Panc1 (cell line): ENCODE measurements at regions not wholly inside any gene's neighbourhood (a gene's known extent, or its start where the extent isn't known, plus 50 kb on each side); places are given as distances from the start of the nearest gene placed in this dataset.

ENCODE experiments used
- POLR2AphosphoS5 ChIP-seq: IDR thresholded peaks from 2 replicates; pipeline ENCODE4 v1.6.1; 2012; ENCODE audit warnings: mild to moderate bottlenecking, low read depth, low read length, moderate library complexity
- SIN3A ChIP-seq: IDR thresholded peaks from 2 replicates; pipeline ENCODE4 v1.6.1; 2012; ENCODE audit warnings: low read depth, mild to moderate bottlenecking, low read length, moderate library complexity, borderline replicate concordance; ENCODE audit not compliant: insufficient read depth
- TCF7L2 ChIP-seq: IDR thresholded peaks from 2 replicates; pipeline ENCODE4 v1.6.1; 2011; ENCODE audit warnings: mild to moderate bottlenecking, low read depth, low read length, inconsistent platforms
- TF ChIP-seq, protein P1 (sequence below): fragments of 450-650 bp; IDR thresholded peaks from 2 replicates; pipeline ENCODE4 v1.5.1; 2017; ENCODE audit warnings: mild to moderate bottlenecking
- TF ChIP-seq, protein P2 (sequence below), 2 experiments: IDR thresholded peaks; 2 replicates each; pipeline ENCODE4 v1.6.1; 2011 to 2012; ENCODE audit warnings: low read depth in 2 of 2, control low read depth in 1 of 2, low read length in 1 of 2, mild to moderate bottlenecking in 1 of 2, moderate library complexity in 1 of 2; ENCODE audit not compliant: insufficient read depth in 1 of 2

DNA sequence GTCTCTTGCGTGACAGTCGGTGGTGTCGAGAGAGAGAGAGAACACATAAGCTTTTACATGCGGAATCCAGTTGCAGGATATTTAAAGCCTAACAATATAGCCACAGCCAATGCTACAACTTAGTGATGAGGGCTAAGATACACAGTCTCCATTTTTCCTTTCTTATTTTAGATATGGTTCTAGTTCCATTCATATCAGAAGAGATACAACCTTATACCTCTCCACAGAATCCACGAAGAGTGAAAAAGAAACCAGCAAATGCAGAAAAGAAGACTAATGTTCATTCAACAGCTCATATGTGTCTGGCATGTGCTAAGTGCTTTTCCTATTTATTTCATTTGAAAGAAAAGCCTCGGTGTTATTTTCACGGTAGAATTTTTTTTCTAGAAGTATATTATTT is 249.0 kb upstream of the SLITRK1 start:
- TF ChIP-seq, protein P1, sequence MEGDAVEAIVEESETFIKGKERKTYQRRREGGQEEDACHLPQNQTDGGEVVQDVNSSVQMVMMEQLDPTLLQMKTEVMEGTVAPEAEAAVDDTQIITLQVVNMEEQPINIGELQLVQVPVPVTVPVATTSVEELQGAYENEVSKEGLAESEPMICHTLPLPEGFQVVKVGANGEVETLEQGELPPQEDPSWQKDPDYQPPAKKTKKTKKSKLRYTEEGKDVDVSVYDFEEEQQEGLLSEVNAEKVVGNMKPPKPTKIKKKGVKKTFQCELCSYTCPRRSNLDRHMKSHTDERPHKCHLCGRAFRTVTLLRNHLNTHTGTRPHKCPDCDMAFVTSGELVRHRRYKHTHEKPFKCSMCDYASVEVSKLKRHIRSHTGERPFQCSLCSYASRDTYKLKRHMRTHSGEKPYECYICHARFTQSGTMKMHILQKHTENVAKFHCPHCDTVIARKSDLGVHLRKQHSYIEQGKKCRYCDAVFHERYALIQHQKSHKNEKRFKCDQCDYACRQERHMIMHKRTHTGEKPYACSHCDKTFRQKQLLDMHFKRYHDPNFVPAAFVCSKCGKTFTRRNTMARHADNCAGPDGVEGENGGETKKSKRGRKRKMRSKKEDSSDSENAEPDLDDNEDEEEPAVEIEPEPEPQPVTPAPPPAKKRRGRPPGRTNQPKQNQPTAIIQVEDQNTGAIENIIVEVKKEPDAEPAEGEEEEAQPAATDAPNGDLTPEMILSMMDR: no peak
- TF ChIP-seq POLR2AphosphoS5 (no peak), SIN3A (no peak), TCF7L2 (no peak)
- TF ChIP-seq, protein P2, sequence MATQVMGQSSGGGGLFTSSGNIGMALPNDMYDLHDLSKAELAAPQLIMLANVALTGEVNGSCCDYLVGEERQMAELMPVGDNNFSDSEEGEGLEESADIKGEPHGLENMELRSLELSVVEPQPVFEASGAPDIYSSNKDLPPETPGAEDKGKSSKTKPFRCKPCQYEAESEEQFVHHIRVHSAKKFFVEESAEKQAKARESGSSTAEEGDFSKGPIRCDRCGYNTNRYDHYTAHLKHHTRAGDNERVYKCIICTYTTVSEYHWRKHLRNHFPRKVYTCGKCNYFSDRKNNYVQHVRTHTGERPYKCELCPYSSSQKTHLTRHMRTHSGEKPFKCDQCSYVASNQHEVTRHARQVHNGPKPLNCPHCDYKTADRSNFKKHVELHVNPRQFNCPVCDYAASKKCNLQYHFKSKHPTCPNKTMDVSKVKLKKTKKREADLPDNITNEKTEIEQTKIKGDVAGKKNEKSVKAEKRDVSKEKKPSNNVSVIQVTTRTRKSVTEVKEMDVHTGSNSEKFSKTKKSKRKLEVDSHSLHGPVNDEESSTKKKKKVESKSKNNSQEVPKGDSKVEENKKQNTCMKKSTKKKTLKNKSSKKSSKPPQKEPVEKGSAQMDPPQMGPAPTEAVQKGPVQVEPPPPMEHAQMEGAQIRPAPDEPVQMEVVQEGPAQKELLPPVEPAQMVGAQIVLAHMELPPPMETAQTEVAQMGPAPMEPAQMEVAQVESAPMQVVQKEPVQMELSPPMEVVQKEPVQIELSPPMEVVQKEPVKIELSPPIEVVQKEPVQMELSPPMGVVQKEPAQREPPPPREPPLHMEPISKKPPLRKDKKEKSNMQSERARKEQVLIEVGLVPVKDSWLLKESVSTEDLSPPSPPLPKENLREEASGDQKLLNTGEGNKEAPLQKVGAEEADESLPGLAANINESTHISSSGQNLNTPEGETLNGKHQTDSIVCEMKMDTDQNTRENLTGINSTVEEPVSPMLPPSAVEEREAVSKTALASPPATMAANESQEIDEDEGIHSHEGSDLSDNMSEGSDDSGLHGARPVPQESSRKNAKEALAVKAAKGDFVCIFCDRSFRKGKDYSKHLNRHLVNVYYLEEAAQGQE (IDR thresholded peaks at IDR 0.05; ENCODE audit: insufficient read depth in 1 of 2, low read depth in 2 of 2, low read length in 1 of 2): no peak
